Epithelial cell of proximal tubule (primary cell): ENCODE measurements at regions not wholly inside any gene's neighbourhood (a gene's known extent, or its start where the extent isn't known, plus 50 kb on each side); places are given as distances from the start of the nearest gene placed in this dataset.
"Not testable (repeated sequence)": the region's sequence is repeated elsewhere in the genome, so short reads cannot be mapped to it uniquely, and the experiment has no call there.

Experiments
- DNase-seq: peaks from one replicate; pipeline ENCODE4 v3.0.0-alpha.2; 2011; ENCODE audit warnings: low read depth
- H3K4me3 ChIP-seq: 2 replicates; pipeline ENCODE4 v1.5.1; 2011; ENCODE audit warnings: low read depth, mild to moderate bottlenecking, low read length
- CTCF ChIP-seq: conservative IDR thresholded peaks from 2 replicates; pipeline ENCODE4 v1.5.1; 2012; ENCODE audit warnings: low read depth, mild to moderate bottlenecking, low read length

GRCh38 chr4:64016893-64017292 is 392.4 kb downstream of the TECRL start:
- no peak overlapping the region for H3K4me3 ChIP-seq
- no peak for TF ChIP-seq CTCF
- DNase-seq = no peak

GRCh38 chr4:64014647-64015046 is 394.6 kb downstream of the TECRL start:
- no peak overlapping the region for H3K4me3 ChIP-seq
- no peak for TF ChIP-seq CTCF
- DNase-seq = no peak

GRCh38 chr4:64001229-64001898 is 407.9 kb downstream of the TECRL start:
- H3K4me3 ChIP-seq = no peak overlapping the region
- TF ChIP-seq CTCF = no peak
- no peak for DNase-seq

- H3K4me3 ChIP-seq = no peak overlapping the region
- no peak for TF ChIP-seq CTCF
- DNase-seq = no peak
These were observed 409.0 kb downstream of the TECRL start for GRCh38 chr4:64000241-64000640.

- no peak overlapping the region for H3K4me3 ChIP-seq
- no peak for DNase-seq
- TF ChIP-seq CTCF = no peak
These were observed 423.0 kb downstream of the TECRL start for GRCh38 chr4:63986253-63986652.

GRCh38 chr4:63983224-63983623 is 426.0 kb downstream of the TECRL start:
- TF ChIP-seq CTCF = no peak
- no peak overlapping the region for H3K4me3 ChIP-seq
- no peak for DNase-seq

GRCh38 chr4:63965875-63966274 is 443.4 kb downstream of the TECRL start:
- no peak overlapping the region for H3K4me3 ChIP-seq
- TF ChIP-seq CTCF = no peak
- DNase-seq = no peak

GRCh38 chr4:63942706-63943286 is 466.5 kb downstream of the TECRL start:
- H3K4me3 ChIP-seq, DNase-seq: not testable (repeated sequence)
